ENCODE measurements at regions not wholly inside any gene's neighbourhood (a gene's known extent, or its start where the extent isn't known, plus 50 kb on each side); places are given as distances from the start of the nearest gene placed in this dataset.

DNA sequence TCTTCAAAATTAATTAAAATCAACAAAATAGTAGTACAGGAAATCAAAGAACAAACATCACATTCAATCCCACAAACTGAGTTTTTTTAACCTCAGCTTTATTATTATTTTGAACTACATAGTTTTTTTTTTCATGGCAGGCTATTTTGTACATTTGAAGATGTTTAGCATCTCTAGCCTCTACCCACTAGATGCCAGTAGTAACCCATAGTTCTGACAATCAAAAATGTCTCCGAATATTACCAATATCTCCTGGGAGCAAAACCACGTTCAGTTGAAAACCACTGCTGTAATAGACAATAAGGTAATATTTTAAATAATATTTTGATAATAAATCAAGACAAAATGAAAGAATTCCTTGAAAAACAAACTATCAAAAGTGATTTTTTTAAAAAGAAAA, 702.6 kb upstream of the LRRTM1 start:
- H3K9me2 ChIP-seq (ENCODE audit: insufficient read depth) = no peaks in the 10 kb centered on the region
- no peak overlapping the region for H3K4me3 ChIP-seq
- no peak overlapping the region for H3K9ac ChIP-seq
- H3K4me2 ChIP-seq (ENCODE audit: unreplicated experiment) = no peak overlapping the region
- in situ Hi-C loops (cut with MboI) = no loop called here
- H3K36me3 ChIP-seq (ENCODE audit: low read depth) = no peaks in the 10 kb centered on the region
- WGBS, 2 experiments (ENCODE audit: low coverage in 1 of 2, low lambda C conversion rate in 2 of 2, missing lambda C conversion rate in 2 of 2) = 3 to 10% methylated on average over 2 of the region's 2 CpGs
- no peak overlapping the region for H2AFZ ChIP-seq
- no peaks in the 10 kb centered on the region for H4K20me1 ChIP-seq (ENCODE audit: insufficient read depth)
- H3K27me3 ChIP-seq (replicated peaks; ENCODE audit: insufficient read depth) = no peaks in the 10 kb centered on the region
- no peaks in the 10 kb centered on the region for H3K9me3 ChIP-seq (ENCODE audit: low read depth)
- no peaks in the 10 kb centered on the region for H3K4me1 ChIP-seq (ENCODE audit: insufficient read depth)
- no peaks in the 10 kb centered on the region for H3F3A ChIP-seq (ENCODE audit: insufficient read depth)
- H3K27ac ChIP-seq = no peak overlapping the region
- TF ChIP-seq EZH2 (IDR thresholded peaks at IDR 0.05; ENCODE audit: insufficient read depth, poor library complexity, severe bottlenecking) = no peak
- no peak for TF ChIP-seq EZH2phosphoT487 (IDR thresholded peaks at IDR 0.05; ENCODE audit: insufficient read depth, low read depth)
- no peak for DNase-seq
- no peaks in the 10 kb centered on the region for H3K79me2 ChIP-seq (ENCODE audit: insufficient read depth)

DNA sequence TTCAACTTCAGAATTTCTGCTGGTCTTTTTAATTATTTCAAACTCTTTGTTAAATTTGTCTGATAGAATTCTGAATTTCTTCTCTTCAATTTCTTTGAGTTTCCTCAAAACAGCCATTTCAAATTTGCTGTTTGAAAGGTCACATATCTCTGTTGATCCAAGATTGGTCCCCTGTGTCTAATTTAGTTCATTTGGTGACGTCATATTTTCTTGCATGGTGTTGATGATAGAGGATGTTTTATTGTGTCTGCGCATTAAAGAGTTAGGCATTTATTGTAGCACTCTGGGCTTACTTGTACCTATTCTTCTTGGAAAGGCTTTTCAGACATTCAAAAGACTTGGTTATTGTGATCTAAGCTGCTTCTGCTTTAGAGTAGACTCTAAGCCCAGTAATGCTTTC, 698.4 kb upstream of the LRRTM1 start:
- H3K27ac ChIP-seq = no peak overlapping the region
- in situ Hi-C loops (cut with MboI) = no loop called here
- H3K4me2 ChIP-seq (ENCODE audit: unreplicated experiment) = no peak overlapping the region
- H3K27me3 ChIP-seq (replicated peaks; ENCODE audit: insufficient read depth) = no peaks in the 10 kb centered on the region
- no peaks in the 10 kb centered on the region for H3K36me3 ChIP-seq (ENCODE audit: low read depth)
- peaks cover 4% of the 10 kb centered on the region for H3K9me3 ChIP-seq (ENCODE audit: low read depth)
- H2AFZ ChIP-seq = no peak overlapping the region
- no peak for DNase-seq
- H3K4me1 ChIP-seq (ENCODE audit: insufficient read depth) = no peaks in the 10 kb centered on the region
- no peak overlapping the region for H3K4me3 ChIP-seq
- H3K9ac ChIP-seq = no peak overlapping the region
- WGBS, 2 experiments (ENCODE audit: low coverage in 1 of 2, low lambda C conversion rate in 2 of 2, missing lambda C conversion rate in 2 of 2) = 42% methylated on average over 2 of the region's 2 CpGs
- no peaks in the 10 kb centered on the region for H4K20me1 ChIP-seq (ENCODE audit: insufficient read depth)
- H3K9me2 ChIP-seq (ENCODE audit: insufficient read depth) = no peaks in the 10 kb centered on the region
- H3K79me2 ChIP-seq (ENCODE audit: insufficient read depth) = no peaks in the 10 kb centered on the region
- no peak for TF ChIP-seq EZH2 (IDR thresholded peaks at IDR 0.05; ENCODE audit: insufficient read depth, poor library complexity, severe bottlenecking)
- TF ChIP-seq EZH2phosphoT487 (IDR thresholded peaks at IDR 0.05; ENCODE audit: insufficient read depth, low read depth) = no peak
- no peaks in the 10 kb centered on the region for H3F3A ChIP-seq (ENCODE audit: insufficient read depth)

DNA sequence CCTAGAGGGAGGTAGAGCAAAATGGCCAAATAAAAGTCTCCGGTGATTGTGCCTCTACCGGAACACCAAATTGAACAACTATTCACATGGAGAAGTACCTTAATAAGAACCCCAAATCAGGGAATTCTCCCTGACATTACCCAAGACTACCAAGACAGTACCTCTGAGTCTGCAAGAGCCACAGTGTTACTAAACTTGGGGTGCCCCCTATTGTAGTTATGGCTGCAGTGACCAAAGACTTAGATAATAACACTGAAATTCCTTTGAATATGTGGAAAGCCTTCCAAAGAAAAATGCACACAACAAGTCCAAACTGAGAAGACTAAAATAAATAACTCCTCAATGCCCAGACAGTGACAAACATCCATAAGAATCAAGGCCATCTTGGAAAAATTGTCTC, 682.9 kb upstream of the LRRTM1 start:
- H3K27me3 ChIP-seq (replicated peaks; ENCODE audit: insufficient read depth) = no peaks in the 10 kb centered on the region
- no peak for DNase-seq
- H3K9ac ChIP-seq = no peak overlapping the region
- no peak overlapping the region for H2AFZ ChIP-seq
- no peaks in the 10 kb centered on the region for H3K9me3 ChIP-seq (ENCODE audit: low read depth)
- no peaks in the 10 kb centered on the region for H4K20me1 ChIP-seq (ENCODE audit: insufficient read depth)
- no peaks in the 10 kb centered on the region for H3F3A ChIP-seq (ENCODE audit: insufficient read depth)
- WGBS, 2 experiments (ENCODE audit: low coverage in 1 of 2, low lambda C conversion rate in 2 of 2, missing lambda C conversion rate in 2 of 2) = 88 to 91% methylated on average over 2 of the region's 2 CpGs
- H3K36me3 ChIP-seq (ENCODE audit: low read depth) = no peaks in the 10 kb centered on the region
- H3K9me2 ChIP-seq (ENCODE audit: insufficient read depth) = no peaks in the 10 kb centered on the region
- no peaks in the 10 kb centered on the region for H3K4me1 ChIP-seq (ENCODE audit: insufficient read depth)
- in situ Hi-C loops (cut with MboI) = no loop called here
- H3K27ac ChIP-seq = no peak overlapping the region
- TF ChIP-seq EZH2 (IDR thresholded peaks at IDR 0.05; ENCODE audit: insufficient read depth, poor library complexity, severe bottlenecking) (no peak), EZH2phosphoT487 (IDR thresholded peaks at IDR 0.05; ENCODE audit: insufficient read depth, low read depth) (no peak)
- H3K4me2 ChIP-seq (ENCODE audit: unreplicated experiment) = no peak overlapping the region
- no peaks in the 10 kb centered on the region for H3K79me2 ChIP-seq (ENCODE audit: insufficient read depth)
- H3K4me3 ChIP-seq = no peak overlapping the region

DNA sequence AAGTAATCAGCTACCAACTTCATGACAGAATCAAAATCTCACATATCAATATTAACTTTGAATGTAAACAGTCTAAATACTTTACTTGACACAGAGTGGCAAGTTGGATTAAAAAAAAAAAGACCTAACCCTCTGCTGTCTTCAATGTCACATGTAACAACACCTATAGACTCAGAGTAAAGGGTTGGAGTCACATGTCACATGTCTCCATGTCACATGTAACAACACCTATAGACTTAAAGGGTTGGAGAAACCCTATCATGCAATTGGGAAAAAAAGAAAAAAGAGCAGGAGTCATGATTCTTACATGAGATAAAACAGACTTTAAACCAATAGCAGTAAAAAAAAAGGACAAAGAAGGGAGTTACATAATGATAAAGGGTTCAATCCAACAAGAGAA, 665.3 kb upstream of the LRRTM1 start:
- DNase-seq = no peak
- Histone ChIP-seq H2AFZ (no peak overlapping the region), H4K20me1 (ENCODE audit: insufficient read depth) (no peaks in the 10 kb centered on the region), H3K4me3 (no peak overlapping the region), H3K9me3 (ENCODE audit: low read depth) (no peaks in the 10 kb centered on the region), H3F3A (ENCODE audit: insufficient read depth) (no peaks in the 10 kb centered on the region), H3K27me3 (replicated peaks; ENCODE audit: insufficient read depth) (no peaks in the 10 kb centered on the region), H3K4me2 (ENCODE audit: unreplicated experiment) (no peak overlapping the region), H3K79me2 (ENCODE audit: insufficient read depth) (no peaks in the 10 kb centered on the region), H3K9ac (no peak overlapping the region), H3K9me2 (ENCODE audit: insufficient read depth) (no peaks in the 10 kb centered on the region), H3K27ac (no peak overlapping the region), H3K36me3 (ENCODE audit: low read depth) (no peaks in the 10 kb centered on the region), H3K4me1 (ENCODE audit: insufficient read depth) (no peaks in the 10 kb centered on the region)
- in situ Hi-C loops (cut with MboI) = no loop called here
- TF ChIP-seq EZH2 (IDR thresholded peaks at IDR 0.05; ENCODE audit: insufficient read depth, poor library complexity, severe bottlenecking) (no peak), EZH2phosphoT487 (IDR thresholded peaks at IDR 0.05; ENCODE audit: insufficient read depth, low read depth) (no peak)

DNA sequence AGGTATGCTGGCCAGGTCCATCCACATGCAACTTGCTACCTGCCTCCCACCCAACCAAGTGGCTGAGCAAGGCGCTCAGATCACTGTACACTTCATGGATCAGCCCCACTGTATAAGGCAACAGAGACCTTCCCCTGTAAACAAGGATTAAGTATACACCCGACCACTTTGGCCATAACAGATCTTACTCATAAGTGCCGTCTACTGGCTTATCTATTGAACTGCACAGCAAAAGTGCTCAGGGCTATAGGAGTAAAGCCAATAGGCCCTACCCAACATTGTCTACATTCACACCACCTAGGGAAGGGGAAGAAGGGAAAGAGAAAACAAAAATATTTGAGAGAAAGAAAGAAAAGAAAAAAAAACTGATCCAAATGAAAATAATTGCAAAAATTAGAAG, 663.9 kb upstream of the LRRTM1 start:
- Histone ChIP-seq H3K27me3 (replicated peaks; ENCODE audit: insufficient read depth) (no peaks in the 10 kb centered on the region), H2AFZ (no peak overlapping the region), H3K36me3 (ENCODE audit: low read depth) (no peaks in the 10 kb centered on the region), H3K4me2 (ENCODE audit: unreplicated experiment) (no peak overlapping the region), H3K9me3 (ENCODE audit: low read depth) (no peaks in the 10 kb centered on the region), H3K4me3 (no peak overlapping the region), H3K4me1 (ENCODE audit: insufficient read depth) (no peaks in the 10 kb centered on the region), H3K79me2 (ENCODE audit: insufficient read depth) (no peaks in the 10 kb centered on the region), H3K27ac (no peak overlapping the region), H4K20me1 (ENCODE audit: insufficient read depth) (no peaks in the 10 kb centered on the region), H3K9ac (no peak overlapping the region), H3K9me2 (ENCODE audit: insufficient read depth) (no peaks in the 10 kb centered on the region), H3F3A (ENCODE audit: insufficient read depth) (no peaks in the 10 kb centered on the region)
- no peak for TF ChIP-seq EZH2phosphoT487 (IDR thresholded peaks at IDR 0.05; ENCODE audit: insufficient read depth, low read depth)
- no peak for TF ChIP-seq EZH2 (IDR thresholded peaks at IDR 0.05; ENCODE audit: insufficient read depth, poor library complexity, severe bottlenecking)
- WGBS, 2 experiments (ENCODE audit: low coverage in 1 of 2, low lambda C conversion rate in 2 of 2, missing lambda C conversion rate in 2 of 2) = 13 to 21% methylated on average over 3 of the region's 3 CpGs
- DNase-seq = no peak
- in situ Hi-C loops (cut with MboI) = no loop called here

Measured in GM23248 (cell line).